Activated CD8-positive, alpha-beta memory T cell treated with anti-CD3 and anti-CD28 coated beads, Interleukin-2, amount 50 U/mL, for 1 hour (primary cell): ENCODE measurements at regions not wholly inside any gene's neighbourhood (a gene's known extent, or its start where the extent isn't known, plus 50 kb on each side); places are given as distances from the start of the nearest gene placed in this dataset.

ENCODE experiments used
- DNase-seq: peaks from one replicate; pipeline ENCODE4 v3.0.0-alpha.2; 2020; ENCODE audit errors: extremely low read depth

GRCh38 chr4:181173046-181173445 is 1070.2 kb upstream of the TENM3 start:
- no peak for DNase-seq

- DNase-seq, result no peak
These were observed 1066.9 kb upstream of the TENM3 start for GRCh38 chr4:181176306-181176705.

- no peak for DNase-seq
These were observed 1061.9 kb upstream of the TENM3 start for GRCh38 chr4:181181331-181181730.

- no peak for DNase-seq
These were observed 1053.5 kb upstream of the TENM3 start for GRCh38 chr4:181189751-181190150.

GRCh38 chr4:181193131-181193930 is 1049.9 kb upstream of the TENM3 start:
- no peak for DNase-seq

- no peak for DNase-seq
These were observed 1049.1 kb upstream of the TENM3 start for GRCh38 chr4:181194096-181194495.

- DNase-seq, result no peak
These were observed 1043.1 kb upstream of the TENM3 start for GRCh38 chr4:181200076-181200475.

- no peak for DNase-seq
These were observed 1041.0 kb upstream of the TENM3 start for GRCh38 chr4:181202240-181202639.

- no peak for DNase-seq
These were observed 1039.1 kb upstream of the TENM3 start for GRCh38 chr4:181204109-181204508.

GRCh38 chr4:181213551-181213950 is 1029.7 kb upstream of the TENM3 start:
- DNase-seq, result no peak

GRCh38 chr4:181216501-181216900 is 1026.7 kb upstream of the TENM3 start:
- no peak for DNase-seq

GRCh38 chr4:181219783-181220416 is 1023.3 kb upstream of the TENM3 start:
- DNase-seq, result no peak

- no peak for DNase-seq
These were observed 1018.4 kb upstream of the TENM3 start for GRCh38 chr4:181224852-181225251.

- DNase-seq, result no peak
These were observed 1017.5 kb upstream of the TENM3 start for GRCh38 chr4:181225616-181226261.

- no peak for DNase-seq
These were observed 1008.1 kb upstream of the TENM3 start for GRCh38 chr4:181234951-181235680.

- DNase-seq, result no peak
These were observed 997.9 kb upstream of the TENM3 start for GRCh38 chr4:181245326-181245725.

GRCh38 chr4:181249031-181249430 is 994.2 kb upstream of the TENM3 start:
- no peak for DNase-seq

GRCh38 chr4:181254771-181255170 is 988.4 kb upstream of the TENM3 start:
- no peak for DNase-seq

- DNase-seq, result no peak
These were observed 984.6 kb upstream of the TENM3 start for GRCh38 chr4:181258569-181258968.

- DNase-seq, result no peak
These were observed 984.0 kb upstream of the TENM3 start for GRCh38 chr4:181259081-181259709.

GRCh38 chr4:181261279-181261678 is 981.9 kb upstream of the TENM3 start:
- no peak for DNase-seq

GRCh38 chr4:181264893-181265292 is 978.3 kb upstream of the TENM3 start:
- no peak for DNase-seq
